ENCODE measurements at regions not wholly inside any gene's neighbourhood (a gene's known extent, or its start where the extent isn't known, plus 50 kb on each side); places are given as distances from the start of the nearest gene placed in this dataset.

DNA sequence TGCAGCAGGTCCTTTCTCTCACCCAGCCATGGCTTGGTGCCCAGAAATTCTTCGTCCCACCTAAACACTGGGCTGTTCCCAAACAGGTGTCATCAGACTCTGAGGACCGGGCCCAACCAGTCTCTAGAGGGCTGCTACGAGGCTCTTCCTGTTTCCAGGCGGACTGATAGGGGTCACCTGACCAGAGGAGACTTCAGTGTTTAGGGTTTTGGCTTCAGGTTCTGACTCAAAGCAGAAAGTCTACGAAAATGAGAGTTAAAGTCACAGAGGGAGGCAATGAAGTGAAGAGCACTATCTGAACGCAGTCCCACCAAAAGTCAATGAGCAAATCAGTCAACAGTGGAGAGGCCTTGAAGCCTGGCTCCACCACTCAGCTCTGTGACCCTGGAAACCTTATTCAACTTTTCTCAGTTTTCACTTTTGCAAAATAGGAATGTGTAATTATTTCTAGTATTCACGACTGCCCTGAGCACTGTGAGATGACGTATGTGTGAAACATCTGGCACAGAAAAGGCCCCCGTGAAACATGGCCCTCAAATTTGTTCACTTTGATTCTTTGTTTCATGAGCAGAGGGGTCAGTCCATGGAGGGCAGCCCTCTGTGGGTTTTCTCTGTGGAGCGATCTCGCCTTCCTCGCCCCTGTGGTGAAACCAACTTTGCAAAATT lies 189.9 kb upstream of the PDE1C start:
- no peak for DNase-seq (ENCODE audit: low spot score)
- TF ChIP-seq, protein P1, sequence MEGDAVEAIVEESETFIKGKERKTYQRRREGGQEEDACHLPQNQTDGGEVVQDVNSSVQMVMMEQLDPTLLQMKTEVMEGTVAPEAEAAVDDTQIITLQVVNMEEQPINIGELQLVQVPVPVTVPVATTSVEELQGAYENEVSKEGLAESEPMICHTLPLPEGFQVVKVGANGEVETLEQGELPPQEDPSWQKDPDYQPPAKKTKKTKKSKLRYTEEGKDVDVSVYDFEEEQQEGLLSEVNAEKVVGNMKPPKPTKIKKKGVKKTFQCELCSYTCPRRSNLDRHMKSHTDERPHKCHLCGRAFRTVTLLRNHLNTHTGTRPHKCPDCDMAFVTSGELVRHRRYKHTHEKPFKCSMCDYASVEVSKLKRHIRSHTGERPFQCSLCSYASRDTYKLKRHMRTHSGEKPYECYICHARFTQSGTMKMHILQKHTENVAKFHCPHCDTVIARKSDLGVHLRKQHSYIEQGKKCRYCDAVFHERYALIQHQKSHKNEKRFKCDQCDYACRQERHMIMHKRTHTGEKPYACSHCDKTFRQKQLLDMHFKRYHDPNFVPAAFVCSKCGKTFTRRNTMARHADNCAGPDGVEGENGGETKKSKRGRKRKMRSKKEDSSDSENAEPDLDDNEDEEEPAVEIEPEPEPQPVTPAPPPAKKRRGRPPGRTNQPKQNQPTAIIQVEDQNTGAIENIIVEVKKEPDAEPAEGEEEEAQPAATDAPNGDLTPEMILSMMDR (IDR thresholded peaks at IDR 0.05): no peak
- Histone ChIP-seq H3K4me3 (no peak overlapping the region), H3K27ac (no peak overlapping the region)

DNA sequence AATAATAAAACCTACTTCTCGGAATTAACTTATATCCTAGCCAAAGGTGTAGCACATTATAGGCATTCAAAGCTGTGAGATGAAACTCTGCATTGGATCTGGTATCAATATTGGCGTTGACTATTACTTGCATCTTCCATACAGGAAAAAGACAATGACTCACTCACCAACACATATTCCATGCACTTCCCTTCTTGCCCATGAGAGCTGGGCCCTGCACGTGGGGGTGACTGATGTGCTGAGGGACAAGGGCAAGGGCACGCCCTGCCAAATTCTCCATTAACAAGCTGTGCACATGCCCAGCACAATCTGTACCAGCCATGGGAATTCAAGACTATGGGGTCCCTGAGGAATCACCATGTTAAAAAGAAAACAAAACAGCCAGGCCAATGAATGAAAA lies 188.1 kb upstream of the PDE1C start:
- no peak overlapping the region for H3K27ac ChIP-seq
- TF ChIP-seq, protein P1 (IDR thresholded peaks at IDR 0.05): no peak
- DNase-seq (ENCODE audit: low spot score): no peak
- no peak overlapping the region for H3K4me3 ChIP-seq

DNA sequence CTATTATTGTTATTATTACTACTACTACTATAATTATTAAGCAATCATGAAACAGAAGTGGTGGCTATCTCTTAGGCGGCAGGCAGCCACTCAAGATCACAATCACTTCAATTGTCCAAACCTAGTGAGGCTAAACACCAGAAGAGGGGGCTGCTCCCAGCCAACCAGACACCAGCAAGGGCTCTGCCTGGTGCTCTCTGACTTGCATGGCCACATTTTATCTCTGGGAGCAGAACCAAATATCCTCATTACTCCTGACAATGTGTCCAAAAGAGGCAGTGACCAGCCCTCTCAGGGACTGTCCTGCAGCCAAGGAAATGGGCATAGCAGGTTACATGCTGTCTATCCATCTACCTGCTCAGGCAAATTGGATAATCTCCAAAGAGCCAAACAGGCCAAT lies 187.4 kb upstream of the PDE1C start:
- H3K4me3 ChIP-seq: no peak overlapping the region
- TF ChIP-seq, protein P1 (IDR thresholded peaks at IDR 0.05): no peak
- H3K27ac ChIP-seq: no peak overlapping the region
- no peak for DNase-seq (ENCODE audit: low spot score)

DNA sequence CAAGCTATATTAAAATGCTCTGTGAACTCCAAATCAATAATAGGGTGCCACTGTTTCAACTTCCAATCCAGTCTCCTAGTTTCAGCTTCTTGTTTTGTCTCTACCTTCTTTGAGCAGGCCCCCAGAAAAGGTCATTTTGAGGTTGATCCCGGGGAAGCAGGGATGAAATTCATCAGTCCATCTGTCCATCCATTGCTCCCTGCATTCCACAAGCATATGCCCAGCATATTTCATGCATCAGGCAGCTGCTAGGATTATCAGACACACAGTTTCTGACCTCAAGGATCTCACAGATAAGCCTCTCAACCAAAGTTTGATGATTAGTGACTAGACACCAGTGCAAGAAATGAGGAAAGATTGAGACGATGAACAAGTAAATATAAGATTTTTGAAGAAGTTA lies 186.6 kb upstream of the PDE1C start:
- DNase-seq (ENCODE audit: low spot score): no peak
- no peak overlapping the region for H3K27ac ChIP-seq
- H3K4me3 ChIP-seq: no peak overlapping the region
- TF ChIP-seq, protein P1 (IDR thresholded peaks at IDR 0.05): no peak

DNA sequence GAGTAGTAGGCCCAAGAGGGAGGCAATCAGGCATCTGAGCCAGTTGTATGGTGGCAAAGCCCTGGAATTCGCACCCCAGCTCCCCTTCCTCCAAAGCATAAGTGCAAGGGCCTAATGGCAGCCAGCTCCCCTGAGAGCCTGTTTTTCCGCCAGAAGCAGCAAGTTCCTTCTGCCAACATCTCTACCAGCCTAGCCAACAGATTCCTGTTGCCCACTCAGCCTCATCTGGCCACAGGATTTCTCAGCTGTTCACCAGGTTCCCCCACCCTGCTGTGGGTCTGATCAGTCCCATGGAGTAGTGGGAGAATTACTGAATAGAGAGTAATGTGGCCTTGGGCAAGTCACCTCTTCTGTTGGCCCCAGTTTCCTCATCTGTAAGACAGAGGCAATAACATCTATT lies 186.2 kb upstream of the PDE1C start:
- TF ChIP-seq, protein P1 (IDR thresholded peaks at IDR 0.05): no peak
- Histone ChIP-seq H3K27ac (no peak overlapping the region), H3K4me3 (no peak overlapping the region)
- no peak for DNase-seq (ENCODE audit: low spot score)

DNA sequence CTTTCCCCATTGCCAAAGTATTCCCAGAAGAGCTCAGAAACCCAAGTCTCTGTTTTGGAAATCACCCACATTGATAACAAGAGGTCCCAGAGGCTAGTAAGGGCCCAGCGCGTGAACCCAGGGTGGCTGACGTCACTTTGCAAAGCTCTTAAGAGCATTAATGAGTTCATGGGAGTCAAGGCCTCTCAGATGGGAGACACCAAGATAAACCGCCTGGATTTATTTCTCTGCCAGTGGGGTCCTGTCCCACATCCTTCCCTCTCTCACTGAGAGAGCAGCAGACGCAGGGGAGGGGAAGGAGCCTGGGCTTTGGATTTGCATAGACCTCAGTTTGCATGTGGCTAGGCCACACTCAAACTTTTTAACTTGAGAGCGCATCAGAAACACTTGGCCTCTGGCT lies 184.8 kb upstream of the PDE1C start:
- Histone ChIP-seq H3K4me3 (no peak overlapping the region), H3K27ac (no peak overlapping the region)
- DNase-seq (ENCODE audit: low spot score): no peak
- TF ChIP-seq, protein P1 (IDR thresholded peaks at IDR 0.05): no peak

DNA sequence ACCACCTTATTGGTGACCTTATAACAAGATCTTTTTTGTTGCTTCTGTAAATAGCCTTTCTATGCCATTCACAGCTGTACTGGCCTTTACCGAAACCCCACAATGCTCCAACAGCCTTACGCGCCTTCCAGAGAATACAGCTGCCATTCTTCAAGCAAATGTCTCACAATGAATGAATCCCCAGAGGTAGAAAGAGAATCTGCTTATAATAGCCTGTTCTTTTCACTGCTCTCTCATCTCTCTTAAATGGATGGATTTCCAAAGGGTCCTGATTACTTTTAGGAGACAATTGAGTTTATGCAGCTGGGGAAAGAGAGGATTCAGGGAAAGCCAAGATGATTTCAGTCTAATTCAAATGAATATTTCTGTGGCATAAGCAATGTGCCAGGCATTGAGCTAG lies 183.1 kb upstream of the PDE1C start:
- DNase-seq (ENCODE audit: low spot score): no peak
- TF ChIP-seq, protein P1 (IDR thresholded peaks at IDR 0.05): no peak
- no peak overlapping the region for H3K4me3 ChIP-seq
- no peak overlapping the region for H3K27ac ChIP-seq
